OCI-LY3 (cell line): ENCODE measurements at regions not wholly inside any gene's neighbourhood (a gene's known extent, or its start where the extent isn't known, plus 50 kb on each side); places are given as distances from the start of the nearest gene placed in this dataset.

Experiments
- CTCF ChIP-seq: fragments of 200-600, 300-600 bp; sonication (generic); IDR thresholded peaks from 2 replicates; pipeline ENCODE4 v1.5.1; 2014; ENCODE audit warnings: antibody characterized with exemption, low read length, low read depth
- EZH2phosphoT487 ChIP-seq: fragments of 200-600 bp; shearing (Covaris generic); IDR thresholded peaks from 2 replicates; pipeline ENCODE4 v1.6.1; 2018; ENCODE audit warnings: antibody characterized with exemption, mixed run types, low read depth

DNA sequence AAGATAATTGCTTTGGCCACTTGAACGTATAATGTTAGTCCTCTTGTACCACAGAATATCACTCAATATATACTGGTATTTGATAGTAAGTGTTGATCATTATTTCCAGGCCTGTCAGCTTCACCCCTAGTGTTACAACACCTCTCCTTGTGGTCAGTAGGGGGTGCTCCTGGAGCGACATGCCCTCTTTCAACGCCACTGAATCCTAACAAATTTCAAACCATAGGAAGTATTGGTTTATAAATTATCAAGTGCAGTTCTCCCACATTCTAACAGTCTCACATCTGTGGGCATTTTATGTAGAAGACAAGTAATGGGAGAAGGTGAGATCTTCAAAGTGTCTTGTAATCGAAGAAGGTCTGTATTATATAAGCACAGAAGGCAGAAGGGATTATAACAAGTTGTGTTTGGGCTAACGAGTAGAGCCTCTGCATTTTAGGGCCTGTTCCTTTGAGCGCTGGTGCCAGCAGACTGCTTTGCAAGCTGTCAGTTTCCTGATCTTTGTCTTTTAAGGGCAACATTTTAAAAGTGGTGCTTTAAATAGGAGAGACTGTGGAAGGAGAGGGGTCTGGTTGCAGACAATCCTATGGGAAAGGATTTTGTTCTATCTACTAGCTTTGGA lies 57.1 kb upstream of the CEP162 start:
- TF ChIP-seq EZH2phosphoT487 = no peak
- peak; percentile 94 for TF ChIP-seq CTCF
